Osteocyte (in vitro differentiated cells): ENCODE measurements at regions not wholly inside any gene's neighbourhood (a gene's known extent, or its start where the extent isn't known, plus 50 kb on each side); places are given as distances from the start of the nearest gene placed in this dataset.
A peak's percentile ranks its signal among the peaks of the same experiment; 100 is the strongest.

Source experiments
- DNase-seq: peaks from one replicate; pipeline ENCODE4 v3.0.0; 2021; ENCODE audit warnings: mixed read lengths; ENCODE audit not compliant: unreplicated experiment; ENCODE audit errors: extremely low spot score
- H3K27ac Mint-ChIP-seq: one replicate; pipeline ENCODE4 v1.8.0; 2021; ENCODE audit warnings: mild to moderate bottlenecking, mixed read lengths; ENCODE audit not compliant: unreplicated experiment
- H3K27me3 Mint-ChIP-seq: one replicate; pipeline ENCODE4 v1.8.0; 2021; ENCODE audit warnings: mixed read lengths; ENCODE audit not compliant: unreplicated experiment
- H3K36me3 Mint-ChIP-seq: one replicate; pipeline ENCODE4 v1.8.0; 2021; ENCODE audit warnings: mixed read lengths; ENCODE audit not compliant: unreplicated experiment
- H3K4me1 Mint-ChIP-seq: one replicate; pipeline ENCODE4 v1.8.0; 2021; ENCODE audit warnings: mixed read lengths; ENCODE audit not compliant: unreplicated experiment
- H3K4me3 Mint-ChIP-seq: one replicate; pipeline ENCODE4 v1.8.0; 2021; ENCODE audit warnings: mild to moderate bottlenecking, moderate library complexity, mixed read lengths; ENCODE audit not compliant: unreplicated experiment
- H3K9me3 Mint-ChIP-seq: one replicate; pipeline ENCODE4 v1.8.0; 2021; ENCODE audit warnings: mixed read lengths; ENCODE audit not compliant: unreplicated experiment
- CTCF ChIP-seq: fragments of 200-600 bp; sonication (generic); IDR thresholded peaks from 2 replicates; pipeline ENCODE4 v1.5.0; 2021; ENCODE audit warnings: antibody characterized with exemption, mild to moderate bottlenecking, moderate library complexity

- no peaks in the 10 kb centered on the region for H3K36me3 Mint-ChIP-seq
These were observed 144.1 kb downstream of the CDC42EP3 start for GRCh38 chr2:37527361-37527760.

DNA sequence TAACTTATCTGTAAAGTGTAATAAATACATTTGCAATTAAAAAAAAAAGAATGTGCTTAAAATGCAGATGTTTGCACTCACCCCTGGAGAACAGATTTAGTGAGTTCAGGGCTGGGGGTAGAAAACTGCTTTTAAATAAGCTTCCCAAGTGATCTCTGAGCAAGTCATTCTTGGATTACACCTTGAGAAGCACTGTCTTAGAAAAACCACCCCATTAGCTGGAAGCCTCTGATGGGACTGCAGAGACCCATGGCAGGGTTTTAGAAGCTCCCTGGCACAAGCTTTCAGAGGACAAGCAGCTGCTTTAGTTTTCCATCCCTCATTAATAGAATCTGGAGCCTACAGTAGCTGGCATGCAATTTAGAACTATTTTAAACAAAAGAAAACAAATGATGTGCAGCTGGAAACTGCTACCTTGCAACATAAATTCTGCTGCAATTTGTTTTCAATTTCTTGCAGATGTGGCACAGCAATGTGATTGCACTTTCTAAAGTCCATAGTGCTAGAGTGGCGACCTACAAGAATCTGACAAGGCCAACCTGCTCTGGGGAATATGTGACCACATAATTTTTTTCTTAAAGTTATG lies 141.5 kb downstream of the CDC42EP3 start:
- H3K27me3 Mint-ChIP-seq = no peaks in the 10 kb centered on the region
- H3K9me3 Mint-ChIP-seq = no peaks in the 10 kb centered on the region
- H3K4me3 Mint-ChIP-seq = no peak overlapping the region
- peaks cover 14% of the 10 kb centered on the region for H3K4me1 Mint-ChIP-seq
- peak overlapping the region; percentile 60 for H3K27ac Mint-ChIP-seq
- peaks cover 2% of the 10 kb centered on the region for H3K36me3 Mint-ChIP-seq
- no peak for TF ChIP-seq CTCF
- DNase-seq = no peak

More at GRCh38 chr2:37527361-37527760, 144.1 kb downstream of the CDC42EP3 start:
- no peaks in the 10 kb centered on the region for H3K9me3 Mint-ChIP-seq
- DNase-seq = no peak
- TF ChIP-seq CTCF = no peak
- peaks cover 21% of the 10 kb centered on the region for H3K4me1 Mint-ChIP-seq
- no peak overlapping the region for H3K27ac Mint-ChIP-seq
- H3K27me3 Mint-ChIP-seq = no peaks in the 10 kb centered on the region
- no peak overlapping the region for H3K4me3 Mint-ChIP-seq

DNA sequence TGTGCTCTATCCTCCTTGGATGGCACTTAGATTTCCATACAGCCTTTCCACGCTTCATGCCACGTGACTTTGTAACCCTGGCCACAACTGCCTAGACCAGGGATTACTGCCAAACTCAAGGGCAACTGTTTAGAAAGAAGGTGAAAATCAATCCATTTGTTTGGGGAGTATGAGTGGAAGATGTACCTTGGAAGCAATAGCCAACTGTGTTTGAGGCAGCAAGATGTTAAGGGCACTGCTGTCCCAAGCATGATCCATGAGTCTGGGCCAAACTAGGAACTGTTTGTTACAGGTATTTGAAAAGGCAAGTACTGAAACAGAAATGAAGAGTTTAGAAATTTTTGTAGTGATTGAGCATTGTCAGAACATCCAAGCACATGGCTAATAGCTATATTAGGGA lies 138.9 kb downstream of the CDC42EP3 start:
- H3K27ac Mint-ChIP-seq = no peak overlapping the region
- H3K4me1 Mint-ChIP-seq = peaks cover 18% of the 10 kb centered on the region
- no peak for TF ChIP-seq CTCF
- no peaks in the 10 kb centered on the region for H3K9me3 Mint-ChIP-seq
- H3K4me3 Mint-ChIP-seq = no peak overlapping the region
- no peak for DNase-seq
- H3K27me3 Mint-ChIP-seq = no peaks in the 10 kb centered on the region
- H3K36me3 Mint-ChIP-seq = peaks cover 2% of the 10 kb centered on the region

DNA sequence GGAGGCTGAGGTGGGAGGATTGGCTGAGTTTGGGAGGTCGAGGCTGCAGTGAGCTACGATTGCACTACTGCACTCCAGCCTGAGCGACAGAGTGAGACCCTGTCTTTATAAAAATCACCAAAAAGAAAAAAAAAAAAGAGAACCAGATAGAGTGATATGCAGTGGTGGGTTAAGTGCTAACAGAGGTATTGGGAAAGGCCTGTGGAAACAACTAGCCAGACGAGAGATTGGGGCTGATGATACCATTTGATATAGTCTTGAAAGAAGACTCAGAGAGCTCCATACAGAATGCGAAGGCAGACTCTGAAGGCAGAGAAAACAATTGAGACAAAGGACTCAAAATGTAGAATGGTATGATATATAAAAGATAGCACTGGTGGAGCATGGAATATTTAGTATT lies 134.1 kb downstream of the CDC42EP3 start:
- H3K27me3 Mint-ChIP-seq = no peaks in the 10 kb centered on the region
- H3K4me1 Mint-ChIP-seq = peaks cover 6% of the 10 kb centered on the region
- TF ChIP-seq CTCF = no peak
- no peak overlapping the region for H3K4me3 Mint-ChIP-seq
- no peak for DNase-seq
- H3K27ac Mint-ChIP-seq = no peak overlapping the region
- H3K9me3 Mint-ChIP-seq = no peaks in the 10 kb centered on the region
- H3K36me3 Mint-ChIP-seq = peaks cover 2% of the 10 kb centered on the region

DNA sequence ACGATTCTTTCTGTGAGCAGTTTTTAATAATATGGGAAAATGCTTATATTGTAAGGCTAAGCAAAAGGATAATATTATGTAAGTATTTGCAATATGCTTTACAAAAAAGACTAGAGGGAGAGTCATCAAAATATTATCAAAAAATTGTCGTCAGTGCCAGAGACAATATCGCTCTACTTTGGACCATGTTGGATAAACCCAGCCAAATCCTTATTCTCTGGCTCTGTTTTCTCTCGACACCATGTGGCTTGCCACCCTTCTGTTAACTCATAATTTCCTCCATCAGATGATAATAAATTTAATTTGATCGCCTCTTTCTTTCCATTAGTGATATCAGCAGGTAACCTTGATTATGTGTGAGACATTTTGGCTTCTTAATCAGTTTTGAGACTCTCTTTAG lies 129.9 kb downstream of the CDC42EP3 start:
- H3K27me3 Mint-ChIP-seq = no peaks in the 10 kb centered on the region
- no peak for TF ChIP-seq CTCF
- H3K9me3 Mint-ChIP-seq = no peaks in the 10 kb centered on the region
- H3K4me3 Mint-ChIP-seq = no peak overlapping the region
- no peak overlapping the region for H3K27ac Mint-ChIP-seq
- no peaks in the 10 kb centered on the region for H3K36me3 Mint-ChIP-seq
- DNase-seq = no peak
- no peaks in the 10 kb centered on the region for H3K4me1 Mint-ChIP-seq
